GM12892 (cell line): ENCODE measurements at regions not wholly inside any gene's neighbourhood (a gene's known extent, or its start where the extent isn't known, plus 50 kb on each side); places are given as distances from the start of the nearest gene placed in this dataset.
"Not testable (repeated sequence)": the region's sequence is repeated elsewhere in the genome, so short reads cannot be mapped to it uniquely, and the experiment has no call there.

Source experiments
- DNase-seq: peaks from one replicate; pipeline ENCODE4 v3.0.0; 2011; ENCODE audit not compliant: insufficient read length
- FAIRE-seq: peaks from 2 replicates; lab custom pipeline; 2011; peaks lifted over from hg19 to GRCh38; lab: Jason Lieb, UNC
- POLR2A ChIP-seq: IDR thresholded peaks from 2 replicates; pipeline ENCODE4 v1.6.1; 2011; ENCODE audit warnings: low read depth, low read length, control low read depth
- POLR2AphosphoS5 ChIP-seq: IDR thresholded peaks from 2 replicates; pipeline ENCODE4 v1.6.1; 2011; ENCODE audit warnings: low read depth, low read length, control low read depth
- TAF1 ChIP-seq: IDR thresholded peaks from 2 replicates; pipeline ENCODE4 v1.6.1; 2011; ENCODE audit warnings: low read depth, mild to moderate bottlenecking, control low read depth, low read length, borderline replicate concordance

DNA sequence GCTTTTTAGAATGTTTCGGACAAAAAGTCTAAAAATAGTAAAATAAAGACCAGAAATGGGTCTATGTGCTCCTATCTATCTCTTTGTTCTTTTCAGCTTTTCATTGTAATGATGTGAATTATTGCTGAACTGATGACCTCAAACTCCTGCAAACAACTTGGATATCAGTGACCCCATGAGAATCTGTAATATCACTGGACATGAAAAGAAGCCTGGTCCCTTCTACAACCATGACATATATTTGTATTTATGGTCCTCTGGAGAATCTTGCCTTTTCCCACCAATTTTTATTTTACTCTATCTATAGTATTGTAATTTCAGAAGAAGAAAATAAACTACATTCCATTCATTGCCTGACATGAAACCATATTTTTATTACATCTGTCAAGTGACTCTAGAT, 740.7 kb upstream of the CA10 start:
- TF ChIP-seq TAF1: no peak
- no peak for TF ChIP-seq POLR2AphosphoS5
- no peak for TF ChIP-seq POLR2A
- no peak for FAIRE-seq

DNA sequence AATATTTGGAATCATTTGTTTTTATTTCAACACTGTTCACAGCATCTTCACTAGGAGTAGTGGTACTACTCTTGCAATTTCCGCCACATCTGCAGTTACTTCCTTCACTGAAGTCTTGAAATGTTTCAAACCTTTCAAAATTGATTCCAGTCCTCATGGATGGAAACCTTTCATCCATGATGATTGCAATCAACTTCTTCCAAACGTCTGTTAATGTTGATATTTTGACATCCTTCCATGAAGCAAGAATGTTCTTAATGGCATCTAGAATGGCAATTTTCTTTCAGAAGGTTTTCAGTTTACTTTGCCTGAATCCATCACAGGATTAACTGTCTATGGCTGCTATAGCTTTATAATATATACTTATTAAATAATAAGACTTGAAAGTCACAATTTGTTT, 736.8 kb upstream of the CA10 start:
- no peak for TF ChIP-seq TAF1
- TF ChIP-seq POLR2A: no peak
- no peak for DNase-seq
- FAIRE-seq: no peak

More for the DNA sequence above, 740.7 kb upstream of the CA10 start:
- no peak for DNase-seq

DNA sequence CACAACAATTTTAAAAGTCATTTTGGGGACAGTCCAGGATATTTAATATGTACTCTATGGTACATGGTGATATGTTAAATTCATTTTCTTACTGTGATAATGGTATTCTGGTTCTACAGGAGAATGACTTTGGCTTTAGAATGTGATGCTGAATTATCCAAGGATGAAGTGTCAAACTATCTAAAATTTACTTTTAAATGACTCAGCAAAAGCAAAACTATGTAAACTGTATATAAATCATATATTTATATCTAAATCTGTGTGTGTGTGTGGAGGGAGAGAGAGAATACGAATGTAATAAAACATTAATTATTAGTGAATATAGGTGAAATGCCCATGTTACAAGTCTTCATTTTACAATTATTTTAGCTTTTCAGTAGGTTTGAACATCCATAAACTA, 733.8 kb upstream of the CA10 start:
- FAIRE-seq: no peak
- DNase-seq: no peak
- TF ChIP-seq POLR2A: no peak
- no peak for TF ChIP-seq POLR2AphosphoS5
- TF ChIP-seq TAF1: no peak

DNA sequence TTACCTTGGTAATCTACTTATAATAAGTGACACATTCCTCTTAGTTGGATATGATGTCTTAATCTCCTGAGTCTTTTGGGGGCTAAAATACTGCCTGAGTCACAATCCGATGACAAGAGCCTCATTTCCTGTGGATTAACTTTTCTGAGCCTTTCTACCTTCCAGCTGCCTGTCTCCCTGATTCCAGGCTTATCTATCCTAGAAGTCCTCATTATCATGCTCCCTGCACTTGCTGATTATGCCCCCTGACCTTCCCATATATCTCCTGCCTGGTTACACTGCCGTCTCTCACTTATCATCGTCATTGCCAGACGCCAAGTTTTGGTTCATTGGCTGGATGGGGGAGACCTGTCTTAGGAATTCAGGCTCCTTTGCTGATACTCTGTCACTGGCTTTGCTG, 727.4 kb upstream of the CA10 start:
- FAIRE-seq (no peak), DNase-seq (no peak)
- no peak for TF ChIP-seq POLR2A

DNA sequence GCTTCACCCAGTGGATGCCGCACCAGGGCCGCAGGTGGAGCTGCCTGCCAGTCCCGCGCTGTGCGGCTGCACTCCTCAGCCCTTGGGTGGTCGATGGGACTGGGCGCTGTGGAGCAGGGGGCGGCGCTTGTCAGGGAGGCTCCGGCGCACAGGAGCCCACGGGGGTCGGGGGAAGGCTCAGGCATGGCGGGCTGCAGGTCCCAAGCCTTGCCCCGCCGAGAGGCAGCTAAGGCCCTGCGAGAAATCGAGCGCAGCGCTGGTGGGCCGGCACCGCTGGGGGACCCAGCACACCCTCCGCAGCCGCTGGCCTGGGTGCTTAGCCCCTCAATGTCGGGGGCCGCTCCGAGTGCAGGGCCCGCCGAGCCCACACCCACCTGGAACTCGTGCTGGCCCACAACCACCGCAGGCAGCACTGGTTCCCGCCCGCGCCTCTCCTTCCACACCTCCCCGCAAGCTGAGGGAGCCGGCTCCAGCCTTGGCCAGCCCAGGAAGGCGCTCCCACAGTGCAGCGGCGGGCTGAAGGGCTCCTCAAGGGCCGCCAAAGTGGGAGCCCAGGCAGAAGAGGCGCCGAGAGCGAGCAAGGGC, 725.5 kb upstream of the CA10 start:
- FAIRE-seq: not testable (repeated sequence)

DNA sequence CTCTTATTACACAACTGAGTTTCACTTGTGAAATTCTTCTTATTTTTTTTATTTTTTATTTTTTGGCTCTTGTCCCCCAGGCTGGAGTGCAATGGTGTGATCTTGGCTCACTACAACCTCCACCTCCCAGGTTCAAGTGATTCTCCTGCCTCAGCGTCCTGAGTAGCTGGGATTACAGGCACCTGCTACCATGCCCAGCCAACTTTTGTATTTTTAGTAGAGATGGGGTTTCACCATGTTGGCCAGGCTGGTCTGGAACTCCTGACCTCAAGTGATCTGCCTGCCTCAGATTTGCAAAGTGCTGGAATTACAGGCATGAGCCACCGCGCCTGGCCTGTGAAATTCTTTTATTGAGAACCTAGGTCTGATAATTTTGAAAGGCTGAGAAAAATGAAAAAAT, 688.3 kb upstream of the CA10 start:
- not testable (repeated sequence) for FAIRE-seq, DNase-seq

More for the DNA sequence above, 725.5 kb upstream of the CA10 start:
- DNase-seq: not testable (repeated sequence)

DNA sequence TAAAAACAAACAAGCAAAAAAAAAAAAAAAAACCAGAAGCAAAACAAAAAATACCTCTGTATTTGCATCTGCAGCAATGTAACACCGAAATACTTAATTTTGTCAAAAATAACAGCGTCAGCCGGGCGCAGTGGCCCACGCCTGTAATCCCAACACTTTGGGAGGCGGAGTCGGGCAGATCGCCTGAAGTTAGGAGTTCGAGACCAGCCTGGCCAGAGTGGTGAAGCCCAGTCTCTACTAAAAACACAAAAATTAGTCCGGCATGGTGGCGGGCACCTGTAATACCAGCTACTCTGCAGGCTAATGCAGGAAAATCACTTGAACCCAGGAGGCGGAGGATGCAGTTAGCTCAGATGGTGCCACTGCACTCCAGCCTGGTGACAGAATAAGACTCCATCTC, 683.5 kb upstream of the CA10 start:
- FAIRE-seq: no peak
- no peak for DNase-seq
- TF ChIP-seq POLR2AphosphoS5: no peak
- no peak for TF ChIP-seq POLR2A
- no peak for TF ChIP-seq TAF1

DNA sequence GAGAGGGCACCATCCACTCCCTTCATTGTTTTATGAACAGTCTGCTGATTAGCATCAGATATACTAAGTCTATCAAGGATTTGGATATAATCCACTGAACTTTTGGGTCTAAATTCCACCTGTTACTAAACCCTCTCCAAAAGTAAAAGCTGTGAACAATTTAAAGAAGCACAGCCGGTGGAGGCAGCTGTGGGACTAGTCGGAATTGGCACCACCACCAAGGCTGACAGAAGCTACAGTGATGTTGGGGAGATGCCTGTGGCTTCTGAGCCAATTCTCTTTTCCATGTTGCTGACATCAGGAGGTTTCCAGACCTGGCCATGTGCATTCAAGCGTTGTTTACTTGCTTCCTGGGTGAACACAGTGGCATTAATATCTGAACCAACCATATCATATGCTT, 679.0 kb upstream of the CA10 start:
- TF ChIP-seq TAF1: no peak
- TF ChIP-seq POLR2AphosphoS5: no peak
- TF ChIP-seq POLR2A: no peak
- no peak for DNase-seq
- no peak for FAIRE-seq

DNA sequence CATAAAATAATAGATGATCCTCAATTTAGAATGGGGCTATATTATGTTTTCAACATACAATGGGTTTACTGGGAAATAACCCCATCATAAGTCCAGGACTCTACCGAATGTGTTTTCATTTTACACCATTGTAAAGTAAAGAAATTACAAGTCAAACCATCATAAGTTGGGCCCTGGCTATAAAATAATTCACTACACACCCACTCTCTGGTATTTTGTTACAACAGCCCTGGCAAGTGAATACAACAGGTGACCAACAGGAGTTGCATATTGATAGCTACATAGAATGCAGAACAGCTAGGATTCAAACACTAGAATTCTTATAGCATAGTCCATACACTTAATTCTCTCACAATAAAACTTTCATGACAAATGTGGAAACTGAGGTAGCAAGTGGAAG, 673.0 kb upstream of the CA10 start:
- DNase-seq: no peak
- no peak for TF ChIP-seq POLR2A
- no peak for TF ChIP-seq TAF1
- FAIRE-seq: no peak

DNA sequence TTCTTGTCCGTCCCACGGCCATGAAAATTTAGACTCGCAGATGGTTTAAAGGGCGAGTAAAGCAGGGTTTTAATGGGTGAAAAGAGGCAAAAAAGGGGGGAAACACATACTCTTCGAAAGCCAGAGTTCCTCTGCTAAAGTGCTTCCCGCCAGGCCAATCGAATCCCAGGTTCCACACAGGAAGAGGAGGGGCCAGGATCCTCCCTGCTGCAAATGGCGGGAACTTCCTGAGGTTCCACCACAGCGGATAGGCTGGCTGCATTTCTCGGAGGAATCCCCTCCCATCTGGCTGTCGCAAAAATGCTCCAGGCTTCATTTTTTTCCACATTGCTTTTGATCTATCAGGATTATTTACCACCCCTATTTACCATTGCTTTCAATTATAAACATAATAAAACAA, 670.1 kb upstream of the CA10 start:
- FAIRE-seq: no peak
- TF ChIP-seq POLR2A (no peak), POLR2AphosphoS5 (no peak), TAF1 (no peak)
- no peak for DNase-seq

DNA sequence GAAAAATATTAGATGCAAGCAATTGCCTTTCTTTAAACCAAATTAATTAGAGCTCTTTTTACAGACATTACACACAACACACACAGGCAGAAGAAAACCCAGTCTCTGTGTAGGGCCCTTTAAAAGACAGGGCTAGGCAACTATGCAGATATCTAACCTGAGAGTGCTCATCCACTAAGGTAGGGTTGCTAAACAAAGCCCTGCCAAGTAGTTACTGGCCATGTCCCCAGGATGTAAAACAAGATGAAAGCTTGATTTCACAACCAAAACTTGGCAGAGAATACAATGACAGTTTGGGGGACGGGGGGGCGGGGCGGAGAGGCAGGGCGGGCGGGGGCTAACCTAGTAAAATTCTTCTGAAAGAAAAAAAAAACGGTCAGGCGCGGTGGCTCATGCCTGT, 669.0 kb upstream of the CA10 start:
- FAIRE-seq (no peak), DNase-seq (no peak)
- no peak for TF ChIP-seq TAF1
- no peak for TF ChIP-seq POLR2A
- no peak for TF ChIP-seq POLR2AphosphoS5

DNA sequence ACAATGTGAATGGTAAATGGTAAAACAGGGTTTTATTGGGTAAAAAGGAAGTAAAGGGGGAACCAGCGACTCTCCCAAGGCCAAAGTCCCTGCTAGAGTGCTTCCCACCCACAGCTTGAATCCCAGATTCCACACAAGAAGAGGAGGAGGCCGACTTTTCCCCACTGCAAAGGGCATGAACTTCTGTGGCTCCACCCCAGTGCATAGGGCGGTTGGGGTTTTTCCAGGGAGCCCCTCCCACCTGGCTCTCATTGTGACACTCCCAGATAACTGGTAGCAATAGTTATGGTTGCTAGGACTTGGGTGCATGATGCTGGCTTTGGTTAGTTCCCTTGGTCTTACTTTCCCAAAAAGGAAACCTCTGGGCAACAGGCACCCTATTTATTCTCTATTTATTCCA, 666.0 kb upstream of the CA10 start:
- TF ChIP-seq TAF1 (no peak), POLR2A (no peak)
- no peak for DNase-seq
- FAIRE-seq: no peak

DNA sequence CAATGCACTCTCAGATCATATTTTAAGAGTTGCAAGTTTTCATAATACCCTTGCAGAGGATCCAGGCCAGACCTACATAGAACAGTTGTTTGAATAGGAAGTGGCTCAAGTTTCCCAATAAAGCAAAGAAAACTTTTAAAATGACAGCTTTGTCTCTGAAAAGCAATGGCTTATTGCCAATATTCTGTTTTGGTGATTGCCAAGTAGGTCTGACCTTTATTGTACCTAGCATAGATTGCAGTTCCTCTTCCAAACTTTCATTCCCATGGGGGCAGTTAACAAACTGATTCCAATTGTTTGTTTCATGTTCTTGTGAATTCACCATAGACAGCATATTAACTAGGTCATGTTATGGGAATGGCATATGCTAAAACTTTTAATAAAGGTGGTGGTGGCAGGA, 664.6 kb upstream of the CA10 start:
- TF ChIP-seq TAF1 (no peak), POLR2AphosphoS5 (no peak), POLR2A (no peak)
- DNase-seq: no peak
- FAIRE-seq: no peak

DNA sequence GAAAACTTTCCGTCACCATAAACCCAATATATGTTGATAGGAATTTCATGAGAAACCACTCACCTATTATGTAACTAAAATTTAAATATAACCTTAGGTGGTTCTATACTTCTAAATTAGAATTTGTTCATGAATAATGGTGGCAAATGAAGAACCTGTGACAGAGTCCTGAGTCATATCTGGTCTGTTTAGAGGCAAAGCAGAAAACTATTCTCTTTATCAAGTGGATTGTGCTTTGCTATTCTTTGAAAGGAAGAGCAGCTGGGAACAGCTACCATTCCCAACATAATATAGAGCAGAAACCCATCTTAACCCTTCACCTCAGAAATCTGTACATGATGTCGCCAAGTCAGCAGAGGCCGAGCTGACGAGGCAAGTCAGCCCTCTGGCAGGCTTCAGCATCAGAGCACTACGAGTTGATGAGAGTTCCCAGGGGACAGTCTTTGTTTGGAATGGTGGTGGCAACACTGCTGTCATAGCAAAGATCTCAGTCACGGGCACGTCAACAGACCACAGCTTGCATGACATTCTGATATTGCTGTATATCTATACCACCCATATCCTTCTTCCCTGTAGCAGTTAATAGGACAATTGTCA, 631.9 kb upstream of the CA10 start:
- no peak for TF ChIP-seq POLR2A
- no peak for TF ChIP-seq TAF1
- TF ChIP-seq POLR2AphosphoS5: no peak
- FAIRE-seq: no peak
- no peak for DNase-seq
